ENCODE measurements at regions not wholly inside any gene's neighbourhood (a gene's known extent, or its start where the extent isn't known, plus 50 kb on each side); places are given as distances from the start of the nearest gene placed in this dataset.

DNA sequence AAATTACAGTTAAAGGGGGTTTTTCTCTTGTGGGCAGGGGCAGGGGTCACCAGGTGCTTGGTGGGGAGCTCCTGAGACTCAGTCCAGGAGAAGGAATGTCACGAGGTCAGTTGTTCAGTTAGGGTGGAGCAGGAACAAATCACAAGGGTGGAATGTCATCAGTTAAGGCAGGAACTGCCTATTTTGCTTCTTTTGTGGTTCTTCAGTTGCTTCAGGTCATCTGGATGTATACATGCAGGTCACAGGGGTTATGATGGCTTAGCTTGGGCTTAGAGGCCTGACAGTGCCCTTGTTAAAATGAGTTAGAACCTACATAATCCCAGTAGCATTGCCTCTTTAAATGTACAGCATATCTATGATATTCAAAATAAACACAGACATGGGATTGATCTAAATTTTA lies 120.2 kb upstream of the CHD2 start (continued):
- TF ChIP-seq RNF2 (IDR thresholded peaks at IDR 0.05; ENCODE audit: borderline replicate concordance, low read depth, low read length, missing control alignments, poor library complexity, severe bottlenecking) = no peak
